Lower leg skin (tissue), 3 donors: ENCODE measurements at regions not wholly inside any gene's neighbourhood (a gene's known extent, or its start where the extent isn't known, plus 50 kb on each side); places are given as distances from the start of the nearest gene placed in this dataset.

Experiments
- POLR2A ChIP-seq, 2 donors: fragments of 450-650 bp; IDR thresholded peaks; one replicate each; pipeline ENCODE4 v1.6.1; 2016 to 2017; ENCODE audit warnings: antibody characterized with exemption in 2 of 2, mild to moderate bottlenecking in 1 of 2, moderate library complexity in 1 of 2
- TF ChIP-seq, protein P1 (sequence below), 3 donors: fragments of 450-650 bp; IDR thresholded peaks; one replicate each; pipeline ENCODE4 v1.5.1; 2016; ENCODE audit warnings: antibody characterized with exemption in 3 of 3, mild to moderate bottlenecking in 3 of 3, moderate library complexity in 2 of 3

DNA sequence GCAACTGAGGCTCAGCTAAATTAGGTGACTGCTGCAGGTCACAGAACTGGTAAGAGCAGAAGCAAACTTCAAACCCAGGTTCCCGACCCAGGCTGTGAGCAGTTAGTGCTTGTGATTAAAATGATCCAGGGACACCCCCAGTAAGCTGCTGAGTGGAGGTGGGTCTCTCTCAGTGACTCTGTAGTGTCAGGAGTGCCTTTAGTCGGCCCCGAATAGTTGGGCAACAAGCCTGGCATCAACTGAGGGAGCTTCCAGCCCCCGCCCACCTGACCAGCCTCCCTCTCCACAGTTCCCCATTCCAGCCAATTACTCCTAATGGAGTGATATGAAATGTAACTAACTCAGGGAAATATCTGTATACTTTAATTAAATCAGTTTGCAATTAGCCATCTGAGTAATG lies 168.0 kb upstream of the SMAD3 start:
- TF ChIP-seq, protein P1, sequence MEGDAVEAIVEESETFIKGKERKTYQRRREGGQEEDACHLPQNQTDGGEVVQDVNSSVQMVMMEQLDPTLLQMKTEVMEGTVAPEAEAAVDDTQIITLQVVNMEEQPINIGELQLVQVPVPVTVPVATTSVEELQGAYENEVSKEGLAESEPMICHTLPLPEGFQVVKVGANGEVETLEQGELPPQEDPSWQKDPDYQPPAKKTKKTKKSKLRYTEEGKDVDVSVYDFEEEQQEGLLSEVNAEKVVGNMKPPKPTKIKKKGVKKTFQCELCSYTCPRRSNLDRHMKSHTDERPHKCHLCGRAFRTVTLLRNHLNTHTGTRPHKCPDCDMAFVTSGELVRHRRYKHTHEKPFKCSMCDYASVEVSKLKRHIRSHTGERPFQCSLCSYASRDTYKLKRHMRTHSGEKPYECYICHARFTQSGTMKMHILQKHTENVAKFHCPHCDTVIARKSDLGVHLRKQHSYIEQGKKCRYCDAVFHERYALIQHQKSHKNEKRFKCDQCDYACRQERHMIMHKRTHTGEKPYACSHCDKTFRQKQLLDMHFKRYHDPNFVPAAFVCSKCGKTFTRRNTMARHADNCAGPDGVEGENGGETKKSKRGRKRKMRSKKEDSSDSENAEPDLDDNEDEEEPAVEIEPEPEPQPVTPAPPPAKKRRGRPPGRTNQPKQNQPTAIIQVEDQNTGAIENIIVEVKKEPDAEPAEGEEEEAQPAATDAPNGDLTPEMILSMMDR (IDR thresholded peaks at IDR 0.05) = no peak
- no peak for TF ChIP-seq POLR2A (IDR thresholded peaks at IDR 0.05)
